Right hindlimb (tissue), 1 donor: ENCODE measurements at regions not wholly inside any gene's neighbourhood (a gene's known extent, or its start where the extent isn't known, plus 50 kb on each side); places are given as distances from the start of the nearest gene placed in this dataset.
"Not testable (repeated sequence)": the region's sequence is repeated elsewhere in the genome, so short reads cannot be mapped to it uniquely, and the experiment has no call there.

Experiments used
- DNase-seq: peaks from one replicate; pipeline ENCODE4 v3.0.0-alpha.2; 2018

DNA sequence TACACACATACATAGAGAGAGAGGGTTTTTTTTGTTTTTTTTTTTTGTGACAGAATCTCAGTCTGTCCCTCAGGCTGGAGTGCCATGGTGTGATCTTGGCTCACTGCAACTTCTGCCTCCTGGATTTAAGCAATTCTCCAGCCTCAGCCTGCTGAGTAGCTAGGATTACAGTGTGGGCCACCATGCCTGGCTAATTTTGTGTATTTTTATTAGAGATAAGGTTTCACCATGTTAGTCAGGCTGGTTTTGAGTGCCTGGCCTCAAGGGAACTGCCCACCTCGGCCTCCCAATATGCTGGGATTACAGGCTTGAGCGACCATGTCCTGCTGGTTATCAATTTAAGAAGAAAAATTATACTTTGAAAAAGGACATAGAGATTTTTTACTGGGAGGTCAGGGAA, 710.6 kb downstream of the SLC6A15 start:
- no peak for DNase-seq

DNA sequence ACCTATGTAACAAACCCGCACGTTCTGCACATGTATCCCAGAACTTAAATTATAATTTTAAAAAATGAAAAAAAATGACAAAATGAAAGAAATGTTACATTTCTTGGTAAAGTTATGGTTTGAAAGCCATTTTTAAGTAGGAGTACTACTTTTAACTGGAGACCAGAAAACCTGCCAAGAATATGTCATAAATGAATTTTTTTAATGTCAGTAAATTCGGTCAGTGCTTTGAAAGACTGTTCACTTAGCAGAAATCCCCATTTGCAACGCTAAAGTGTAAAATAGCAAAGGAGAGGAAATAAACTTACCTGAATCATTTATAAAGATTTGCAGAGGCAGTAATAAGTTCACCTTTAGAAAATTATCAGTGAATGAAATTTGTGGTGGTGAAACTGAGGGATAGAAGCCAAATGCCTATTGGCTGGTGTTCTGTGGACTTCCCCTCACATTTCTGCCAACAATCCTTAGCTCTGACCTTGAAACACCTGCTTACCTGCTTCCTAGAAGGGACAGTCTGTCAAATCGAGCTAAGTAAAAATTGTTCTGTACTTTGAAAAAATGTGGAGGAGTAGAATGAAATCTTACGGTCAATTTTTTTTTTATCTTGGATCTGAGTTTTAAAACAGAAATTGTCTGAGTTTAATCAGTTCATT, 714.2 kb downstream of the SLC6A15 start:
- DNase-seq: no peak

DNA sequence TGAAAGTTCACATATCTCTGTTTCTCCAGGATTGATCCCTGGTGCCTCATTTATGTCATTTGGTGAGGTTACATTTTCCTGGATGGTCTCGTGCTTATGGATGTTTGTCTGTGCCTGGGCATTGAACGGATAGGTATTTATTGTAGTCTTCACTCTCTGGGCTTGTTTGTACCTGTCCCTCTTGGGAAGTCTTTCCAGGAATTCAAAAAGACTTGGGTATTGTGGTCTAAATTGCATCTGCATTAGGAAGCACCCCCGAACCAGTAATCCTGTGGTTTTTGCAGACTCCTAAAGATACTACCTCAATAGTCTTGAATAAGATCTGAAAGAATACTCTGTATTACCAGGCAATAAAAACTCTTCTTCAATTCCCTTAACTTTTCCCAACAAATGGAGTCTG, 720.8 kb downstream of the SLC6A15 start:
- no peak for DNase-seq

DNA sequence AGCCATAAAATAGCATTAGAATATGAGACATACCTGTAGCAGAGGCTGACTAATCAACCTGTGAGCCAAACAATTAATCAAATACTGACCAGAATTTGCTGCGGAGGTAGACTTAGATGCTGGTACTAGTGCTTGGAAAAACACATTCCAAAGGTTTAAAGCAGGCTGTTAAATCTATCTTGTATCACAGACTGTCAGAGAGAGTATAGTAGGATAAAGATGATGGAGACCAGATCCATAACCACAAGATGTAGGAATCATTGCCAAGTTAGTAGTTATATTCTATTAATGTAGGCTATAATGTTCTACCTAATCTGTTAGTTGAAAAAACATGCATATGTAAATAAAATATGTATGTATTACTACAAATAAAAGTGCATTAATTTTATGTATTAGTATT, 726.2 kb downstream of the SLC6A15 start:
- no peak for DNase-seq

DNA sequence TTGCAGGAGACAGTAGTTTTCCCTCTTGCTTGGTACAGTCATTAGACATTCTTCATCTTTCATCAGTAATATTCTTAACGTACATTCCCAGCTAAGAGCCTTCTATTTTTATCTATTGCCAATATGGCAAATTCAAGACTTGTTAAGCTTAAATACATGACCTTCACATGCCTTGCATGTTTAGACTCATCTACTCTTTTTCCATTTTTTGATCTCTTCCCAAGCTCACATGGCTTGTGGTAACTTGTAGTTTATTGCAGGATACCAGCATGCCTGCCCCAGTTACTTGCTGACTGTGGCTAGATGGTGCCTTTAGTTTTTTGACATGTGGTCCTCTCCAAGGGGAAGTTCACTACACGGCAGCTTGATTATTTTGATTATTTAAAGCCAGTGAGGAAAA, 729.0 kb downstream of the SLC6A15 start:
- no peak for DNase-seq

DNA sequence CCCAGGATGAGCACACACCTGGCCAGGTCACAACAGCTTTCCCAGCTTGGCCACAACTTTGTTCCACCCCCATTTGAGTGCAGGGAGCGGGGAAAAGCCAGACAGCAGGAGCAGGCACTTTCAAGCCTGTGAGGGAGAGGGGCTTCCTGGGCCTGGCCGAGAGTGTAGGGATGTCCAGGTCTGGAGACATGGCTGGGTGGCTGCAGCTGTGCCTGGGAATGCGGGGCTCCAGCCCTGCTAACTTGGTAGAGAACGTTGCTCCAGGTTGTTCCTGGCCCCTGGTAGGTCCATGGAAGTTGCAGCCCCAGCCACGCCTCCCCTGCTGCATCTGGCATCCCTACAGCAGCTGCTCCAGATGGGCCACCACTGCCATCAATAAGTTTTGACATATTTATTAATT, 738.5 kb downstream of the SLC6A15 start:
- DNase-seq: no peak

DNA sequence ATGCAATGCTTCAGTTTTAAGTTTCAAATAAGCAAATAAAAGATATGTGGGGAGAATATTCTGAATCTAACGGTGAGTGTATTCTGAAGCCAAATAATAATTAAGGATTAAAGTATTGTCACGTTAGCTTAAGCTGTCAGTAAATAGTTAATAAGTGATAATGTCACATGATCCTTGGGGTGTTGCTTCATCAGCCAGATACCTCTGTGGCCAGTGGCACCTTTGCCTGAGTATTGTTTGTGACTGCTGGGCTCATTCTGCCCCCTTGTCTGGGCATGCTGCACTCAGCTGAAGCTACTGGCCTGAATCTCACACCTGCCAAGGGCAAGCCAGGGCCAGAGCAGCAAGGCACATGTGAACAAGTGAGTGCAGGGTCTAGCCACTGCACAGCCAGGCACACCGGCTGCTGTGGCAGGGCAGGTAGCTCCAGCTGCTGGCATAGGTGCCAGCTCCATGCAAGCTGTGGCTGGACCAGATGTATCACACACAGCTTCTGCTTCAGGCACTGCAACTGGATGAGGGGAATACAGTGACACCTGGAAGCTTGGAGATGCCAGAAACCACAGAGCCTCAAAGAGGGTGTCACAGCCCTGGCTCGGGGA, 739.7 kb downstream of the SLC6A15 start:
- no peak for DNase-seq

DNA sequence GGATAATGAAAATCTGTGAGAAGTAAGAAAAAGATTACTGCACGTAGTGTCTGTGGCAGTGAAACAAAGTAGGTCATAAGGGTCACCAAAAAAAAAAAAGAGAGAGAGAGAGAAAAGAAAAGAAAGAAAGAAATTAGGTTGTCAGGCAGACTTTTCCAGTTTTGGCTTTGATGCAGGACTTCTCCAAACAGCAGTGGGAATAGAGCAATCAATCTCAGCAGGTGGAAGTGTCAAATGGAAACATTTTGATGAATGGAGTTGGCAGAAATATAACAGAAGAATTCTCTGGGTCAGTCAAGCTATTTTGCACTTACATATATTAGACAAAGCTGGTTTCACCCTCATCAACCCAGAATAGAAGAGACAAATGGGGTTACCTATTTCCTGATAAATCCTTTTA, 745.8 kb downstream of the SLC6A15 start:
- DNase-seq: no peak

DNA sequence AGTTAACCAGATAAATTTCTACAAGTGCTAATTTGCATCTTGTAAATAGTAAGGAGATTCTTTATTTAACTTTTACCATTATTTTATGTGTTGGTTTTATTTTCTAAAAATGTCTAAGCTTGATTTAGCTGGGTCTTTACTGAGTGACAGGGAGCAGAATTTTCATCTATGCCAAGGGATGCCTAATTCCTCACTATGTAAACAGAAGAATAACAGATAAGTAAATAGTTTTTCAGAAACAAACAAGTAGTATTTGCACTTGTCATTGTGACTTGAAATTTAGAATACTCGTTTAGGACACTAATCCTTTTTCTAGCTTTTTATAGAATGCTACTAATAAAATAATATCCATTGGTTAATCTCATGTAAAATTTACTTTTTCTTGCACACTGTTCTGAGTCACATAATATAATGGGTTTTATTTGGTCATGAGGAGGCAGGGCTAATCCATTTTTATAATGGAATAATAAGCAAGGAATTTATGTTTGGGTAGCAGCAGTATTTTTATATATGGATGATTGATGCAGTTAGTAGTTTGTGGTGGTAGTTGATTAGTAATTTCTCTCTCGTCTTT, 746.5 kb downstream of the SLC6A15 start:
- no peak for DNase-seq

DNA sequence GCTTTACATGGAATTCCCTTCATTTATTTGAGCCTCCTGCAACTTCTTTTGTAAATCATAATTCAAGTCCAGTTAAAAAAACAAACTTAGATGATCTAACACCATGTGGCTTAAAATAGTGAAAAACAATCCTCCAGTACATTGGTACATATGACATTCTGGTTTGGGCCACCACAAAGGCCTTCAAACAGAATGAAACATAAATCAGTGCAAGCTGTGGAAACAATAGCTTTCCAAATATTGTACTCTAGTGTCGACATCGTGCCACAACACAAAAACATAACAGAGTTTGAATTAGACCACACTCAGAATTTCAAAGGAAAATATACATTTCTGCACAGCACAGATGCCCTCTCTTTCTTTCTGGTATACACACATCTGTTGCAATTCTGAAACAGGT, 751.3 kb downstream of the SLC6A15 start:
- DNase-seq: no peak

DNA sequence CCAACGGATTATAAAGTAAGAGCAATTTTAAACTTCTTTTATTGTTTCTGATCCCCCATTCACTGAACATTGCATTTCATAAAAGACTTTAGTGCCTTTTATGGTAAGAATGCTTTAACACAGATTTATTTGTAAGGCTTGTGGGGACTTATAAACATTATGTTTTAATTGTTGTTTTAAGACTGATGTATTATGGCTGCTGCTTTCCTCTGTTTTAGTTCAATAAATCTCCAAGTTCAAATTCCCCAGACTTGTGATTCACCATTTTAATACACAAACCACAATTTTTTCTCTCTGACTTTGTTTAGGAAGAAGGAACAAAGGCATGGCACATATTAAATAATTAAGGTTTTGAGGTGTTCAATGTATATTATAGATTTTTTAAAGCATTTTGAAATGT, 753.3 kb downstream of the SLC6A15 start:
- no peak for DNase-seq

DNA sequence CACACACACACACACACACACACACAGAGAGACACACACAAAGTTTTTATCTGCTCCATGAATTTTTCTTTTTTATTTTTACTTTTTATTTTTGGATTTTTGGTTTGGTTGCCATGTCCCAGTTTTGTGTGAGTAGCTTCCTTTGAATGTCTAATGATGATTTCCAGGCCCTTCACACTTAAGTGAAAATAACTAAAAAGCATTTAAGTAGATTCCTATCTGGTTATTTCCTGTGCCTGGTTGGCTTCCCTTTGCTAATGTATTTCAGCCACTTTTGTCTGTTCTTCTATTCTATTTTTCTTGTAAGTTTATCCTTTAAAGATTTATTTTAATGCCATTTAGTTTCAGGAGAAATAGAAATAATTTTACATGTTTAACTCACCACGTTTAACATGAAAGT, 755.4 kb downstream of the SLC6A15 start:
- no peak for DNase-seq

DNA sequence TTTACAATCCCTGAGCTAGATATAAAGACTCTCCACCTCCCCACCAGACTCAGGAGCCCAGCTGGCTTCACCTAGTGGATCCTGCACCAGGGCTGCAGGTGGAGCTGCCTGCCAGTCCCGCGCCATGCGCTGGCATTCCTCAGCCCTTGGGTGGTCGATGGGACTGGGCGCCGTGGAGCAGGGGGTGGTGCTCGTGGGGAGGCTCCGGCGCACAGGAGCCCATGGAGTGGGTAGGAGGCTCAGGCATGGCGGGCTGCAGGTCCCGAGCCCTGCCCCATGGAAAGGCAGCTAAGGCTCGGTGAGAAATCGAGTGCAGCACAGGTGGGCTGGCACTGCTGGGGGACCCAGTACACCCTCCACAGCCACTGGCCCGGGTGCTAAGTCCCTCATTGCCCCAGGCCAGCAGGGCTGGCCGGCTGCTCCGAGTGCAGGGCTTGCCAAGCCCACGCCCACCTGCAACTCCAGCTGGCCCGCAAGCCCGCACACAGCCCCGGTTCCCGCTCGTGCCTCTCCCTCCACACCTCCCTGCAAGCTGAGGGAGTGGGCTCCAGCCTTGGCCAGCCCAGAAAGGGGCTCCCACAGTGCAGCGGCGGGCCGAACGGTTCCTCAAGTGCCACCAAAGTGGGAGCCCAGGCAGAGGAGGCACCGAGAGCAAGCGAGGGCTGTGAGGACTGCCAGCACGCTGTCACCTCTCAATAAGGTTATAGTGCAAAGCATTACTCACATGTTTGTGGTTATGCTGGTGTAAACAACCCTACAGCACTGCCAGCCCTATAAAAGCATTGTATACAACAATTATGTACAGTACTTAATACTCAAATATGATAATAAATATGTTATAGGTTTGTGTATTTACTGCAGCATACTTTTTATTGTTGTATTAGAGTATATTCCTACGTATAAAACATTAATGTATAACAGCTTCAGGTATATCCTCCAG, 757.3 kb downstream of the SLC6A15 start:
- DNase-seq: not testable (repeated sequence)

DNA sequence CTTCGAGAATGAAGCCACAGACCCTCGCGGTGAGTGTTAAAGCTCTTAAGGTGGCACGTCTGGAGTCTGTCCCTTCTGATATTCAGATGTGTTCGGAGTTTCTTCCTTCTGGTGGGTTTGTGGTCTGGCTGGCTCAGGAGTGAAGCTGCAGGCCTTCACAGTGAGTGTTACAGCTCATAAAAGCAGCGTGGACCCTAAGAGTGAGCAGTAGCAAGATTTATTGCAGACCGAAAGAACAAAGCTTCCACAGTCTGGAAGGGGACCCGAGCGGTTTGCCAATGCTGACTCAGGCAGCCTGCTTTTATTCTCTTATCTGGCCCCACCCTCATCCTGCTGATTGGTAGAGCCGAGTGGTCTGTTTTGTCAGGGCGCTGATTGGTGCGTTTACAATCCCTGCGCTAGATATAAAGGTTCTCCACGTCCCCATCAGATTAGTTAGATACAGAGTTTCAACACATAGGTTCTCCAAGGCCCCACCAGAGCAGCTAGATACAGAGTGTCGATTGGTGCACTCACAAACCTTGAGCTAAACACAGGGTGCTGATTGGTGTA, 758.1 kb downstream of the SLC6A15 start:
- not testable (repeated sequence) for DNase-seq

DNA sequence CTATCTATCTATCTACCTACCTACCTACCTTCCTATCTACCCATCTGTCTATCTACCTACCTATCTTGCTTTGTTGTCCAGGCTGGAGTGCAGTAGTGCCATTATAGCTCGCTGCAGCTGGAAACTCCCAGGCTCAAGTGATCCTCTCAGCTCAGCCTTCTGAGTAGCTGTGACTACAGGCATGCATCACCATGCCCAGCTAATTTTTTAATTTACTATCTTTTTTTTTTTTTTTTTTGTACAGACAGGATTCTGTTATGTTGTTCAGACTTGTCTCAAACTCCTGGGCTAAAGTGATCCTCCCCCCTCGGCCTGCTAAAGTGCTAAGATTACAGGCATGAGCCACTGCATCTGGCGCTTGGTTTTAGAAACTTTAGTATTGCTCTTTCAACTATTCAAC, 762.4 kb downstream of the SLC6A15 start:
- no peak for DNase-seq

DNA sequence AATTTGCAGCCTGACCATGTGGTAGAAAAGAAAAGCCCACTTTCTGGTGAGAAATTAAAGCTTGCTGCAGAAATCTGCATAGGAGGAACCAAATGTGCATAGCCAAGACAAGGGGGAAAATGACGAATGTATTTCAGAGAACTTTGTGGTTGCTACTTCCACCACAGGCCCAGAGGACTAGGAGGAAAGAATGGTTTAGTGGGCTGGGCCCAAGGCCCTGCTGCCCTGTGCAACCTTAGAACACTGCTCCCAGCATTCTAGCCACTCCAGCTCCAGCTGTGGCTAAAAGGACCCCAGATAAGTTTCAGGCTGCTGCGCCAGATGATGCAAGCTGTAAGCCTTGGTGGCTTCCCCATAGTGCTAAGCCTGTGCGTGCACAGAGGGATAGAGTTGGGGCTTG, 764.3 kb downstream of the SLC6A15 start:
- DNase-seq: no peak

DNA sequence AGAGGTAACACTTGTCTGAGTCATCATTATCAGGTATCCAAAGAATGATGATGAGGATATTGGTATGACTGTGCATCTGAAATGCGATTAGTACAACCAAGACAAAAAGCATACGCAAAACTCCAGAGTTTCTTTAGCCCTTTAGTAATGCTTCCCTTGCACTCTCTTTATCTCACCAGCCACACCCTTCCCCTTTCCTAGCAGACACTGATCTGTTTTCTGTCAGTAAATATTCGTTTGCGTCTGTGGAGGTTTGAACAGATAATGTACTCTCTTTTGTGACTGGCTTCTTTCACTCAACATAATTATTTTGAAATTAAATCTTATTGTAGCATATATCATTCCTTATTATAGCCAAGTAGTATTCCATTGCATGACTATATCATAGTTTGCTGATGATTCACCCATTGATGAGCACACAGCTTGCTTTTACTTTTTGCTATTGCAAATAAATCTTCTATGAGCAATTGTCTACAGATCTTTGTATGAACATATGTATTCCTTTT, 775.7 kb downstream of the SLC6A15 start:
- no peak for DNase-seq

DNA sequence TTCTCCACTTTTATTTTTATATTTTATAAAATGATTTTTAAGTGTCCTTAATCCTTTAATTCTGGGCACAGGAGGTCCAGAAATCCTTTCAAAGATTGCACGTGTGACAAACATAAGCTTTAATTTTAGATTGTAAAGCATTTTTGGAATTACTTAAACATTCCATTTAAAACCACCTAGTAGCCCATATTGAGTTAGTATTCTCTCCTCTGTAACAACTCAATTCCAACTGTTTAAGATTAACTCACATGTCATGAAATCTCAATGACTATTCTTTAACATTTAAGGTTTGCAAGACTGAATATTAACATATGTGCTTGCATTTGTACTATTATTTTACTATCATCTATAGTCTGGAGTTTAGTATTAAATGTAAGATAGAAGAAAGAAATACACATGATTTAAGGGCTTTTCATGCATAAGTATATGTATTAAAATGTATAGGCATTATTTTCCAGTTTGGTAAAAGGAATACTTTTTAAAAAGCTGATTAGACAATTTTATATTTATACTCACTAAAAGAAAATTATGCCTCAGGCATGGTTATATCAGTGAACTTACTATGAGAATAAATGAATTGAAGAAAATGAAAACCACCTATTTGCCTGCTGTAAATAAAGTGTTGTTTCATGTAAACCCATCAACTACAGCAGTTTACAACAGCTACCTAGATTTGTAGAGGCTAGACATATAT, 776.9 kb downstream of the SLC6A15 start:
- no peak for DNase-seq

DNA sequence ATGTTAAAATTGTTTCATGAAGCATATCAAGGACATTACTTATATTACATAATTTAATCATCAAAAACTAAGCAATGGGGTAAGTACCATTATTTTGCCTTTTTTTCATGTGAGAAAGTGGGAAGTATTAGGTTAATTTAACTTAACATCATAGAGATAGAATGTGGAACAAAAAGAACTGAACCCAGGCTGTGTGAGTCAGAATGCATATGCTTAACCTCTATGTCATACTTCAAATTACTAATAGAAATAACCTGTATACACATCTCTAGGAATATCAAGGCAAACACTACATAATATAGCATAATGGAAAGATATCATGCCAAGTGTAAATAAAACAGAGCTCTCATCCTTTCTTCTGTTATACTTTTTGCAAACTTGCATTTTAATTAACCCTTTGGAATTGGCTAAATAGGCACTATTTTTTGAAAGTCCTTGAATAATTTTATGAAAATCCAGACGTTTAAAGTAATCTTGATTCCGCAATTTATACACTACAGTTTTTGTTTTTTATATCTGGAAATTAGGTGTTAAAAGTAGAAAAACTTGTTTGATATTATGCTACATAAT, 777.7 kb downstream of the SLC6A15 start:
- DNase-seq: no peak

DNA sequence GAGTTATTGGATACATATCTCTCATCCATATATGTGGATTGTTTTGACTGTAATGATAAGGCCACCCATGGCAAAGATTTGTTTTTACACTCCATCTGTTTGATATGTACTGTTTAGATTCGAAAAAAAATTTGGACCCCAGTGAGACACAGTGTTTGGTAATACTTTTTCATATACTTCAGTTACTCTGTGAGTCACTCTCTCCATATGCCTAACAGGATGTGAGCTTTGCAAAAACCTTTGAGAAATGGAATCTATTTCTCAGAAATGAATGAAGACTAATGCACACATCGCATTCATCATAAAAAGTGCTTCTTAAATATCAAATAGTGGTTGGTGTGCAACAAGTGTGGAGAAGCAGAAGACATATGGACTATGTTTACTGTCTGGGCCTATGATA, 781.5 kb downstream of the SLC6A15 start:
- no peak for DNase-seq

DNA sequence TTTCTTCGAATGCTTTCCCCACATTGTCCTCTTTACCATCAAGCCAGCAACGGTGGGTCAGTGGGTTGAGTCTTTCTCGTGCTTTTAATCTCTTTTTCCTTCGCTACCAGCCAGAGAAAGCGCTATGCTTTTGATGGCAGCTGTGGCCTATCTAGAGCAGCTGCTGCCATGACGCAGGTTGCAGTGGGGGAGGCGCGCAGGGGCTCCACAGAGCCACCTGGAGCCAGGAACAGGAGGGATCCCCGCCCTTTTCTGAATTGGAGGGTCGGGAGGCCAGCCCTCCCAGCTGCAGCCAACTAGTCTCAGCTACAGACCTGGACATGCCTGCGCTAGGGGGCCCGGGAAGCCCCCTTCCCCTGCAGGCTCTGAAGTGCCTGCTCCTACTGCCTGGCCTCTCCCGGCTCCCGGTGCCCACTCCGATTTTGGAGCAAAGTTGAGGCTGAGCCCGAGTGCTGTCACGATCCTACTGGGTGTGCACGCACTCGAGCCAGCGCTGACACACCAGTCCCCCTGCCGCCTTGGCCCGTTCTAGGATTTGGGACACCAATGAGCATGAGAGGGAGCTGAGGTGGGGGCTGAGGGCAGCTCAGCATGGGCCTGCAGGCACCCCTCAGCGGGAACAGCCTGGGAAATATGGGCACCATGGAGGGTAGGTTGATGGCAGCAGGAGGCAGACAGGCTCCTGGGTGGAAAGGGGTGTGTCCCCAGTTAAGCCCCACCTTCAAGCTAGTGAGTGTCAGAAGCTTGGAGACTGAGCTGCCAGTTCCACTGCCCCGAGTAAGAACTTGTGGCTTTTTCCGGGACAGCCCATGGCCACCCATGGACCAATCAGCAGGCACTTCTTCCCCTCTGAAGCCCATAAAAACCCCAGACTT, 784.2 kb downstream of the SLC6A15 start:
- DNase-seq: no peak
